Coronary artery (tissue), 2 donors: ENCODE measurements at regions not wholly inside any gene's neighbourhood (a gene's known extent, or its start where the extent isn't known, plus 50 kb on each side); places are given as distances from the start of the nearest gene placed in this dataset.
"Not testable (repeated sequence)": the region's sequence is repeated elsewhere in the genome, so short reads cannot be mapped to it uniquely, and the experiment has no call there.

Experiments
- DNase-seq: peaks from one replicate; pipeline ENCODE4 v3.0.0-alpha.2; 2017; ENCODE audit warnings: low spot score
- H3K27ac ChIP-seq, 2 donors: fragments of 200-600 bp; sonication (generic); one replicate each; pipeline ENCODE4 v1.5.1; 2016 to 2019
- H3K4me3 ChIP-seq: fragments of 200-600 bp; sonication (generic); 2 replicates; pipeline ENCODE4 v1.5.1; 2016; ENCODE audit warnings: mild to moderate bottlenecking, moderate library complexity
- TF ChIP-seq, protein P1 (sequence below): fragments of 200-600 bp; sonication (generic); IDR thresholded peaks from one replicate; pipeline ENCODE4 v1.5.1; 2019; ENCODE audit warnings: antibody characterized with exemption

- DNase-seq, result no peak
Observed at GRCh38 chr5:7250004-7250403, 145.9 kb upstream of the ADCY2 start.

DNA sequence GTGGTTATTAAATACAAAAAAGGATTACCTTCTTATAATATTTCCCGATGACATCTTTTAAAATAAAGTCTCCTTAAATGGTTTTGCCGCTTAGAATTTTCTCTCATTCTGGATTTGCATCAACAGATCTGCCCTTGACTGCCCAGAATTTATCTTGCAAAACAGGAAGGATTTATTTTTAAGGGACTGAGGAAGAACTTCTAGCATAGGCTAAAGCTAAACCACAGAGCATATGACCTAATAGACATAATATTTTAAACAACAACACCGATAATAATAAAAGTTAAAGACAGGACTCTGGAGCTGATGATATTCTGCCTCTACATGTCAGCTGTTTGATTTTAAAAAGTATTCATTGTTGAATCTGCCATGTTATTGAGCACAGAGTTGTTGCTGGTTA, 145.3 kb upstream of the ADCY2 start:
- H3K27ac ChIP-seq, result no peak overlapping the region
- no peak overlapping the region for H3K4me3 ChIP-seq
- TF ChIP-seq, protein P1, sequence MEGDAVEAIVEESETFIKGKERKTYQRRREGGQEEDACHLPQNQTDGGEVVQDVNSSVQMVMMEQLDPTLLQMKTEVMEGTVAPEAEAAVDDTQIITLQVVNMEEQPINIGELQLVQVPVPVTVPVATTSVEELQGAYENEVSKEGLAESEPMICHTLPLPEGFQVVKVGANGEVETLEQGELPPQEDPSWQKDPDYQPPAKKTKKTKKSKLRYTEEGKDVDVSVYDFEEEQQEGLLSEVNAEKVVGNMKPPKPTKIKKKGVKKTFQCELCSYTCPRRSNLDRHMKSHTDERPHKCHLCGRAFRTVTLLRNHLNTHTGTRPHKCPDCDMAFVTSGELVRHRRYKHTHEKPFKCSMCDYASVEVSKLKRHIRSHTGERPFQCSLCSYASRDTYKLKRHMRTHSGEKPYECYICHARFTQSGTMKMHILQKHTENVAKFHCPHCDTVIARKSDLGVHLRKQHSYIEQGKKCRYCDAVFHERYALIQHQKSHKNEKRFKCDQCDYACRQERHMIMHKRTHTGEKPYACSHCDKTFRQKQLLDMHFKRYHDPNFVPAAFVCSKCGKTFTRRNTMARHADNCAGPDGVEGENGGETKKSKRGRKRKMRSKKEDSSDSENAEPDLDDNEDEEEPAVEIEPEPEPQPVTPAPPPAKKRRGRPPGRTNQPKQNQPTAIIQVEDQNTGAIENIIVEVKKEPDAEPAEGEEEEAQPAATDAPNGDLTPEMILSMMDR, result no peak

More at GRCh38 chr5:7250004-7250403, 145.9 kb upstream of the ADCY2 start:
- no peak overlapping the region for H3K4me3 ChIP-seq
- TF ChIP-seq, protein P1, result no peak
- no peak overlapping the region for H3K27ac ChIP-seq

DNA sequence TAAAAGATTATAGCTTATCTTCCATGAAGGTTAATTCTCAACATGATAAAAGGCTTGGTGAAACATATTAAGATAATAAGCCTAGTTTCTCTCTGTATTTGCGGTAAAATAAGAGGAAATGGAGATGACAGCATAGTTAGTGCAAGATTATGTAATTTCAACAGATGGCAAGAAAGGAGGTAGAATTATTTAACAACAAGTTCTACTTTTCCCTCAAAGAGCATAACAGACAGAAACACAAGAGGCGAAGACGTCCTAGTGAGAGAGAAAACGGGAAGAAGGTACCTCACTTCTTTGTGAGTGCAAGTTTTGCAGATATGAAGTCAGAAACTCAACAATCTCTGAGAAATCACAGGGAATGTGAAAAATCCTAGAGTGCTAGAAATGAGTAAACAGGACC, 144.8 kb upstream of the ADCY2 start:
- Histone ChIP-seq H3K4me3 (no peak overlapping the region), H3K27ac (no peak overlapping the region)
- TF ChIP-seq, protein P1, result no peak
- DNase-seq, result no peak

More for the DNA sequence above, 145.3 kb upstream of the ADCY2 start:
- DNase-seq, result no peak

- Histone ChIP-seq H3K4me3 (no peak overlapping the region), H3K27ac (no peak overlapping the region)
- TF ChIP-seq, protein P1, result no peak
- no peak for DNase-seq
Observed at GRCh38 chr5:7261049-7261448, 134.9 kb upstream of the ADCY2 start.

GRCh38 chr5:7261900-7262299, 134.0 kb upstream of the ADCY2 start:
- no peak overlapping the region for H3K27ac ChIP-seq
- TF ChIP-seq, protein P1, result no peak
- no peak overlapping the region for H3K4me3 ChIP-seq
- DNase-seq, result no peak

GRCh38 chr5:7263398-7264015, 132.4 kb upstream of the ADCY2 start:
- not testable (repeated sequence) for H3K27ac ChIP-seq, H3K4me3 ChIP-seq, DNase-seq

DNA sequence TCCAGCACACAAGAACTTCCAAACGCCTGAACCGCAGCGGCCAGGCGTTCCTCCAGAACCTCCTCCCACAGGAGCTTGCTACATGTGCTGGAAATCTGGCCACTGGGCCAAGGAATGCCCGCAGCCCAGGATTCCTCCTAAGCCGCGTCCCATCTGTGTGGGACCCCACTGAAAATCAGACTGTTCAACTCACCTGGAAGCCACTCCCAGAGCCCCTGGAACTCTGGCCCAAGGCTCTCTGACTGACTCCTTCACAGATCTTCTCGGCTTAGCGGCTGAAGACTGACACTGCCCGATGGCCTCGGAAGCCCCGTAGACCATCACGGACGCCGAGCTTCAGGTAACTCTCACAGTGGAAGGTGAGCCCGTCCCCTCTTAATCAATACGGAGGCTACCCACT, 130.2 kb upstream of the ADCY2 start:
- H3K4me3 ChIP-seq, H3K27ac ChIP-seq, DNase-seq: not testable (repeated sequence)

DNA sequence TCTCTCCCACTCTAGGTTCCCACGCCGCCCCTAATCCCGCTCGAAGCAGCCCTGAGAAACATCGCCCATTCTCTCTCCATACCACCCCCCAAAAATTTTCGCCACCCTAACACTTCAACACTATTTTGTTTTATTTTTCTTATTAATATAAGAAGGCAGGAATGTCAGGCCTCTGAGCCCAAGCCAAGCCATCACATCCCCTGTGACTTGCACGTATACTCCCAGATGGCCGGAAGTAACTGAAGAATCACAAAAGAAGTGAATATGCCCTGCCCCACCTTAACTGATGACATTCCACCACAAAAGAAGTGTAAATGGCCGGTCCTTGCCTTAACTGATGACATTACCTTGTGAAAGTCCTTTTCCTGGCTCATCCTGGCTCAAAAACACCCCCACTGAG, 127.2 kb upstream of the ADCY2 start:
- not testable (repeated sequence) for H3K4me3 ChIP-seq, DNase-seq, H3K27ac ChIP-seq
